Head of caudate nucleus (tissue), 42 donors: ENCODE measurements at regions not wholly inside any gene's neighbourhood (a gene's known extent, or its start where the extent isn't known, plus 50 kb on each side); places are given as distances from the start of the nearest gene placed in this dataset.
"Not testable (repeated sequence)": the region's sequence is repeated elsewhere in the genome, so short reads cannot be mapped to it uniquely, and the experiment has no call there.

Experiments
- DNase-seq, 42 donors: peaks; one replicate each; pipeline versions ENCODE4 v3.0.0 to v3.0.0-alpha.2; 2020 to 2021; ENCODE audit warnings: mixed read lengths in 7 of 42
- intact Hi-C: fragments of 100-400 bp; cut with DNase I; formaldehyde crosslinking; loops from one replicate; pipeline ENCODE4 v1.15.0; 2022

GRCh38 chr2:84088656-84089055, 370.4 kb downstream of the SUCLG1 start:
- intact Hi-C loops, result no loop called here
- DNase-seq, result no peak

GRCh38 chr2:84085562-84085961, 373.5 kb downstream of the SUCLG1 start:
- DNase-seq, result no peak
- intact Hi-C loops, result no loop called here

GRCh38 chr2:84084856-84085255, 374.2 kb downstream of the SUCLG1 start:
- DNase-seq, result no peak
- intact Hi-C loops, result no loop called here

- no peak for DNase-seq
- intact Hi-C loops, result no loop called here
Measured at GRCh38 chr2:84083984-84084383, 375.1 kb downstream of the SUCLG1 start.

- intact Hi-C loops, result no loop called here
Measured at GRCh38 chr2:84078471-84078870, 380.6 kb downstream of the SUCLG1 start.

GRCh38 chr2:84077496-84077895, 381.6 kb downstream of the SUCLG1 start:
- peak in 25 of 42 donors; percentile 5 to 74 (median 35) for DNase-seq

More at GRCh38 chr2:84078471-84078870, 380.6 kb downstream of the SUCLG1 start:
- no peak for DNase-seq

GRCh38 chr2:84071050-84071449, 388.0 kb downstream of the SUCLG1 start:
- DNase-seq, result no peak
- intact Hi-C loops, result no loop called here

More at GRCh38 chr2:84077496-84077895, 381.6 kb downstream of the SUCLG1 start:
- intact Hi-C loops, result no loop called here

GRCh38 chr2:84065857-84066256, 393.2 kb downstream of the SUCLG1 start:
- intact Hi-C loops, result no loop called here
- no peak for DNase-seq

GRCh38 chr2:84057917-84058560, 401.0 kb downstream of the SUCLG1 start:
- DNase-seq, result no peak
- intact Hi-C loops, result no loop called here

- intact Hi-C loops, result no loop called here
- DNase-seq, result no peak
Measured at GRCh38 chr2:84055816-84056215, 403.3 kb downstream of the SUCLG1 start.

- DNase-seq, intact Hi-C loops: not testable (repeated sequence)
Measured at GRCh38 chr2:84054577-84054976, 404.5 kb downstream of the SUCLG1 start.

- intact Hi-C loops, result no loop called here
- DNase-seq, result no peak
Measured at GRCh38 chr2:84052913-84053312, 406.2 kb downstream of the SUCLG1 start.

- intact Hi-C loops, result no loop called here
- DNase-seq, result no peak
Measured at GRCh38 chr2:84052043-84052442, 407.0 kb downstream of the SUCLG1 start.

- intact Hi-C loops, result no loop called here
- no peak for DNase-seq
Measured at GRCh38 chr2:84048964-84049363, 410.1 kb downstream of the SUCLG1 start.

GRCh38 chr2:84041506-84041905, 417.6 kb downstream of the SUCLG1 start:
- intact Hi-C loops, result no loop called here

GRCh38 chr2:84040281-84040680, 418.8 kb downstream of the SUCLG1 start:
- intact Hi-C loops, result no loop called here
- DNase-seq, result no peak

More at GRCh38 chr2:84041506-84041905, 417.6 kb downstream of the SUCLG1 start:
- DNase-seq, result no peak

GRCh38 chr2:84038866-84039265, 420.2 kb downstream of the SUCLG1 start:
- DNase-seq, result no peak
- intact Hi-C loops, result no loop called here

GRCh38 chr2:84033347-84033974, 425.6 kb downstream of the SUCLG1 start:
- intact Hi-C loops, result no loop called here

GRCh38 chr2:84031312-84032050, 427.6 kb downstream of the SUCLG1 start:
- DNase-seq, result no peak
- intact Hi-C loops, result no loop called here

More at GRCh38 chr2:84033347-84033974, 425.6 kb downstream of the SUCLG1 start:
- no peak for DNase-seq

- DNase-seq, result no peak
- intact Hi-C loops, result loop anchor here (10.0 kb wide), 1 partner anchor 285 kb away; no protein-coding TSS in a partner anchor
Measured at GRCh38 chr2:84029903-84030575, 429.0 kb downstream of the SUCLG1 start.
